ENCODE measurements at regions not wholly inside any gene's neighbourhood (a gene's known extent, or its start where the extent isn't known, plus 50 kb on each side); places are given as distances from the start of the nearest gene placed in this dataset.

DNA sequence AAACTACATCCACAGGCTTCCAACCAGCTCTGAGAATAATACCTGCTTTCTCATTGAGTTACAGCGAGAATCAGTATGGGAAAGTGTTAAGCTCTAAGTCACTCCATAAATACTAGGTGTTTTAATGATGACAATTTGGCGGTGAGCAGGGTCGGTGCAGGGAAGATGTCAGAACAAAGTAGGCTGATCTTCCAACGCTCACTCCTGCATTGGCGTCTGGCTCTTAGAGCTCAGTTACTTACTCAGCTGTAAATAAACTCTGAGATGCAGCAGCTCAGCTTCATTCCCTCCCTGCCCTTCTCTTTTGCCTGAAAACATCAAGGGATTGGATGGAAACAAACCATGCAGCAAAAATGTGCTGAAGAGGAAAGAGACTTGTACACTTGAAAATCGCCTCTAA is 102.5 kb upstream of the SPACA1 start:
- TF ChIP-seq, protein P1, sequence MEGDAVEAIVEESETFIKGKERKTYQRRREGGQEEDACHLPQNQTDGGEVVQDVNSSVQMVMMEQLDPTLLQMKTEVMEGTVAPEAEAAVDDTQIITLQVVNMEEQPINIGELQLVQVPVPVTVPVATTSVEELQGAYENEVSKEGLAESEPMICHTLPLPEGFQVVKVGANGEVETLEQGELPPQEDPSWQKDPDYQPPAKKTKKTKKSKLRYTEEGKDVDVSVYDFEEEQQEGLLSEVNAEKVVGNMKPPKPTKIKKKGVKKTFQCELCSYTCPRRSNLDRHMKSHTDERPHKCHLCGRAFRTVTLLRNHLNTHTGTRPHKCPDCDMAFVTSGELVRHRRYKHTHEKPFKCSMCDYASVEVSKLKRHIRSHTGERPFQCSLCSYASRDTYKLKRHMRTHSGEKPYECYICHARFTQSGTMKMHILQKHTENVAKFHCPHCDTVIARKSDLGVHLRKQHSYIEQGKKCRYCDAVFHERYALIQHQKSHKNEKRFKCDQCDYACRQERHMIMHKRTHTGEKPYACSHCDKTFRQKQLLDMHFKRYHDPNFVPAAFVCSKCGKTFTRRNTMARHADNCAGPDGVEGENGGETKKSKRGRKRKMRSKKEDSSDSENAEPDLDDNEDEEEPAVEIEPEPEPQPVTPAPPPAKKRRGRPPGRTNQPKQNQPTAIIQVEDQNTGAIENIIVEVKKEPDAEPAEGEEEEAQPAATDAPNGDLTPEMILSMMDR (conservative IDR thresholded peaks at IDR 0.05; ENCODE audit: low read depth, low read length) = no peak
- TF ChIP-seq EZH2 (IDR thresholded peaks at IDR 0.05; ENCODE audit: borderline replicate concordance, low read depth, low read length, poor library complexity, severe bottlenecking) = no peak
